Activated naive CD8-positive, alpha-beta T cell treated with anti-CD3 and anti-CD28 coated beads, Interleukin-2, amount 10 ng/mL, durations not matched to agents 7 days and 5 days (primary cell): ENCODE measurements at regions not wholly inside any gene's neighbourhood (a gene's known extent, or its start where the extent isn't known, plus 50 kb on each side); places are given as distances from the start of the nearest gene placed in this dataset.

ENCODE experiments used
- ATAC-seq: fragments of 150-1000 bp; cut with Tn5 transposase; one replicate; pipeline ENCODE4 v1.10.0; 2021; ENCODE audit warnings: low read depth, moderate library complexity
- POLR2A ChIA-PET: fragments of 350-600 bp; sonication (Branson Sonifier 250); formaldehyde crosslinking; loops from one replicate; lab custom pipeline; 2021; ENCODE audit warnings: antibody characterized with exemption; lab: Charles Lee
- DNase-seq: peaks from one replicate; pipeline ENCODE4 v3.0.0; 2021
- H3K27ac Mint-ChIP-seq: one replicate; pipeline ENCODE4 v1.8.0; 2022; ENCODE audit warnings: mild to moderate bottlenecking, mixed read lengths
- H3K27me3 Mint-ChIP-seq: one replicate; pipeline ENCODE4 v1.8.0; 2022; ENCODE audit warnings: mild to moderate bottlenecking, moderate library complexity, mixed read lengths
- H3K36me3 Mint-ChIP-seq: one replicate; pipeline ENCODE4 v1.8.0; 2021; ENCODE audit warnings: mild to moderate bottlenecking, mixed read lengths
- H3K4me1 Mint-ChIP-seq: one replicate; pipeline ENCODE4 v1.8.0; 2021; ENCODE audit warnings: mixed read lengths
- H3K4me3 Mint-ChIP-seq: one replicate; pipeline ENCODE4 v1.8.0; 2022; ENCODE audit warnings: mild to moderate bottlenecking, moderate library complexity, mixed read lengths
- H3K9me3 Mint-ChIP-seq: one replicate; pipeline ENCODE4 v1.8.0; 2021; ENCODE audit warnings: mixed read lengths

DNA sequence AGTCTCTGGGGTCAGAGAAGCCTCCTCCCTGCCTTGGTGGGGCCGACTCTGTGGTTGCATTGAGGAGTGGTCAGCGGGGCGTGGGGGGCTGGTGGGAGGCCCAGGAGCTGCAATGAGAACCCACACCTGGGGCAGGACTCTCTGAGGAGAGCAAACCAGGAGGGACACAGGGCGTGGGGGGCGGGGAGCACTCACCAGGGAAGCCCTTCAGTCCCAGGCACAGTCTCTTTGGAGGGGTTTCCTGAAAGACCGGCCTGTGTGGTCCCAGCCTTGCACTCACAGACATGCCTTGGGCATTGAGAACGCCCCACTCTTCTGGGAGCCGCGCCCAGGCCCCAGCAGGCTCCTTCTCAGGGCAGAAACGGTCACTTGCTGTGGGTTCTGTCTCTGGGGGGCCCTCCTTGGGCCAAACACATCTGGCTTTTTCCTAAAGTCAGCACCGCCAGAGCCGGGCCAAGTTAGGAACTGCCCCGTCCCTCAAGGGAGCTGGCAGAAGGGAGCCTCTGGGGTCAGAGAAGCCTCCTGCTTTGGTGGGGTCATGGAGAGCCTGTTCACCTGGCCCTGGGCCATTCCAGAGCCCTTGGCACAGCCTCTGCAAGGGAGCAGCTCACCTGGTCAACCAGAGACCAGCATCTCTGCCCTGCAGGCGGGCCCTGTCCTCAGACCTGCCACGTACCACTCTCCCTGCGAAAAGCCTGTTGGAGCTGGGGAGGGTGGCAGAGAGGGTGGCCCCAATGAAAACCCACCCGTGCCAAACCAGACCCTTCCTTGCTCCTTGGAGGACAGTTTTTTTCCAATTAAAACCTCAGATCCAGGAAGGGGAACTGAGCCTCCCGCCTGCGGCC lies 59.9 kb upstream of the TTC34 start:
- Mint-ChIP-seq H3K4me3 (no peak overlapping the region), H3K27ac (no peak overlapping the region), H3K27me3 (no peaks in the 10 kb centered on the region), H3K4me1 (no peaks in the 10 kb centered on the region), H3K9me3 (peaks cover 7% of the 10 kb centered on the region), H3K36me3 (no peaks in the 10 kb centered on the region)
- POLR2A ChIA-PET = no interaction called here
- ATAC-seq (no peak), DNase-seq (no peak)

GRCh38 chr1:2861988-2862813 lies 60.7 kb upstream of the TTC34 start:
- no peaks in the 10 kb centered on the region for H3K27me3 Mint-ChIP-seq
- peaks cover 7% of the 10 kb centered on the region for H3K9me3 Mint-ChIP-seq
- DNase-seq (no peak), ATAC-seq (no peak)
- H3K27ac Mint-ChIP-seq = no peak overlapping the region
- no peak overlapping the region for H3K4me3 Mint-ChIP-seq
- H3K36me3 Mint-ChIP-seq = no peaks in the 10 kb centered on the region
- no peaks in the 10 kb centered on the region for H3K4me1 Mint-ChIP-seq
- POLR2A ChIA-PET = no interaction called here

- Mint-ChIP-seq H3K9me3 (peaks cover 7% of the 10 kb centered on the region), H3K4me3 (no peak overlapping the region), H3K27ac (no peak overlapping the region), H3K36me3 (no peaks in the 10 kb centered on the region), H3K27me3 (no peaks in the 10 kb centered on the region), H3K4me1 (no peaks in the 10 kb centered on the region)
- POLR2A ChIA-PET = interaction anchor here (0.6 to 0.7 kb wide), 3 partner anchors 42 to 862 kb away, joined by 3 read pairs; no protein-coding TSS in a partner anchor
- DNase-seq (no peak), ATAC-seq (no peak)
Observed at GRCh38 chr1:2862814-2863647, 61.5 kb upstream of the TTC34 start.

- no peak overlapping the region for H3K4me3 Mint-ChIP-seq
- POLR2A ChIA-PET = interaction anchor here (0.6 to 0.7 kb wide), 3 partner anchors 41 to 862 kb away, joined by 3 read pairs; no protein-coding TSS in a partner anchor
- peaks cover 4% of the 10 kb centered on the region for H3K9me3 Mint-ChIP-seq
- H3K27ac Mint-ChIP-seq = no peak overlapping the region
- no peaks in the 10 kb centered on the region for H3K4me1 Mint-ChIP-seq
- no peaks in the 10 kb centered on the region for H3K36me3 Mint-ChIP-seq
- no peaks in the 10 kb centered on the region for H3K27me3 Mint-ChIP-seq
- ATAC-seq (peak; percentile 20), DNase-seq (no peak)
Observed at GRCh38 chr1:2863648-2863963, 62.1 kb upstream of the TTC34 start.

DNA sequence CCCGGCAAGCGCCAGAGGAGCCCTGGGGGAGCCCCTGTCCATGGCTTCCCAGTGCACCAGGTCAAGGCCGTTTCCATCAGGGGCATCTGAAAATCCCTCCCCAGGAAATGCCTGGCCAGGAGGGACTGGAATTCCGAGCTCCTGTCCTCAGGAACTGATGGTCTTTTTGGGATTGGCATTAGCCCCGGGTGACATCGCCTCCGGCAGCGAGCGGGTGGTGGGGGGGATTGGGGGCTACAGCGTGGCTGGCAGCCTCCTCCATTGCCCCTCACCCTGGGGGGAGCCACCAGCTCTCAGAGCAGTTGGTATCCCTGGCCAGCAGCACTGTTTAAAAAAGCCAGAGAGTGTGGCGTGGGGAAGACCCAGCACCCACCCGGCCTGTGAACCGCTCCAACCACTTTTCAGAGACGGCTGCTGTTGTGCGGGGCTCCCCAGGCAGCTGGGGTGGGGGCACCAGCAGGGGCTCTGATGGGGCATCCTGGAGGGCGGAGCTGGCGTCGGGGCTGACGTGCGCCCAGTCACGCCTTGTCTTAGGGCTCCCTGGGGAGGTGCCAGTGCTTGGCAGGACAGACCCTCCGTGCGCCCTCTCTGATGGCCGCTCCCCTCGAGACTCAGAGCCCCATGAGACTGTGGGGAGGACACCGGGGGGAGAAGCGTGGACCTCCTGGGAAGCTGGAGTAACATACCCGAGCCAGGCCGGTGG lies 62.9 kb upstream of the TTC34 start:
- H3K9me3 Mint-ChIP-seq = no peaks in the 10 kb centered on the region
- POLR2A ChIA-PET = interaction anchor here (0.6 to 0.7 kb wide), 2 partner anchors 316 to 863 kb away, joined by 3 read pairs; no protein-coding TSS in a partner anchor
- no peaks in the 10 kb centered on the region for H3K27me3 Mint-ChIP-seq
- no peaks in the 10 kb centered on the region for H3K36me3 Mint-ChIP-seq
- H3K27ac Mint-ChIP-seq = no peak overlapping the region
- DNase-seq (no peak), ATAC-seq (no peak)
- no peak overlapping the region for H3K4me3 Mint-ChIP-seq
- no peaks in the 10 kb centered on the region for H3K4me1 Mint-ChIP-seq

- H3K27me3 Mint-ChIP-seq = no peaks in the 10 kb centered on the region
- DNase-seq (no peak), ATAC-seq (no peak)
- H3K27ac Mint-ChIP-seq = peak overlapping the region; percentile 75
- H3K36me3 Mint-ChIP-seq = no peaks in the 10 kb centered on the region
- H3K4me3 Mint-ChIP-seq = no peak overlapping the region
- no peaks in the 10 kb centered on the region for H3K4me1 Mint-ChIP-seq
- H3K9me3 Mint-ChIP-seq = no peaks in the 10 kb centered on the region
- POLR2A ChIA-PET = no interaction called here
Observed at GRCh38 chr1:2865000-2865399, 63.5 kb upstream of the TTC34 start.

DNA sequence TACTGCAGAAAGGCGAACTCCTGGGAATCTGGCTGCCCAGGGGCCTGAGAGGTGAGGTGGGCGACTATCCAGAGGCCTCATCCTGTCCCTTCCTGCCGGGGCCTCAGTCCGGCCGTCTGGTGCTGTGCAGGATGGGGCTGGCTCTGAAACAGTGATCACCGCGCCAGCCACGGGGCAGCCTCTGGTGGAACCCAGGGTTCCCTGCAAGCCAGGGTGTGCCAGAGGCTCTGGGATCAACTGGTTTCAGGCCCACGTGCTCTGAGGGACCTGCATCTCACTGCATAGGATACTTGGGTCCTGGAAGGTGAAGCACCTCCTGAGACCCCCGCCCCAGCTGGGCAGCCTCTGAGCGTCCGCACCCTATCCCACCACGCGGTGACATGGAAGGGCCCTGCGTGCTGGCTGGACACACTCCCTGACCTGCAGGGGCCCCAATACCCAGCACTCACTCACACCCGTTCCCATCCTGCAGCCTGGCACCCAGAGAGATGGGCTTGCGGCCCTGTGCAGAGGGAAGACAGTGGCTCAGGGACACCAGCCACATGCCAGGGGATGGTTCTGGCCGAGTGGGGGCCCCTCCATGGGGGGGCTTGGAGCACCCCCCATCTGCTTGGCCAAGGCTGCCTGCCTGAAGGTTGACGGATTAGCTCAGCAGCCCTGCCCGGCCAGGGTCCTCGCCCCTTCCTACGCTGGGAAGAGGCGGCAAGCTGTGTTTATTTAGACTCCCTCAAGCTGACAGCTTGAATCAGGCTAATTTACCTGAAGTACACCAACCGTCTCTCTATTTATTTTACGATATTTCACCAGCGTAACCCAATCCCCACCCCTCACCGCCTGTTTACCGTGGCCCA lies 64.3 kb upstream of the TTC34 start:
- H3K27me3 Mint-ChIP-seq = no peaks in the 10 kb centered on the region
- POLR2A ChIA-PET = no interaction called here
- no peak for ATAC-seq

DNA sequence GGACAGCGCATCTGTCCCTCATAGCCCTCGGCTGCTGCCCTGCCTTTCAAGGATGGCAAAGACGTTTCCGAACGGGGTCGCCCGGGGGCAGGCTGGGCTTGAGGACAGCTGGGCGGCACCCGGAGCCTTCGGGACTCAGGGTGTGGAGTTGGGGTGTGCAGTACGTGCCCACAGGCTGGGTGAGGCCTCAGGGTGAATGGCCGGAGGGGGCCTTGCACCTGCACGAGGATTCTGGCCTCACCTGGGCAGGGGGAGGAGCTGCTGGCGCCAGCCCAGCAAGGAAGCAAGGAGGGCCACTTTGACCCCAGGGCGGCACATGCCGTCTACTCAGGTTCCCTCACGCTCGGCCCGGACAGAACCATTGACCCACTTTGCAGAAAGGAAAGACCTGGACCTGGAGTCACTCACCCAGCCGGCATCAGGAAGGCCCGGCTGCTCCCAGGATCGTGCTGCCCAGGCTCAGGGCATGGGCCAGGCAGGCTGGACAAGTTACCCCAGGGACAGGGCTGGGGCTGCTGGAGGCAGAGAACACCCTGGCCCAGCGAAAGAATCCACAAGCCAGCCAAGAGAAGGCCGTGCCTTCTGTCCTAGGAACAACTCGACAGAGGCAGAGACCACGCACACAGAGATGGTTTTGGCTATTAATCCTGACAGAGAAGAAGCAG lies 65.1 kb upstream of the TTC34 start:
- Mint-ChIP-seq H3K27ac (no peak overlapping the region), H3K9me3 (peaks cover 3% of the 10 kb centered on the region), H3K27me3 (no peaks in the 10 kb centered on the region), H3K4me3 (no peak overlapping the region), H3K36me3 (no peaks in the 10 kb centered on the region), H3K4me1 (no peaks in the 10 kb centered on the region)
- ATAC-seq (no peak), DNase-seq (no peak)
- POLR2A ChIA-PET = no interaction called here

More for the DNA sequence above, 64.3 kb upstream of the TTC34 start:
- no peak overlapping the region for H3K27ac Mint-ChIP-seq
- DNase-seq = no peak
- H3K9me3 Mint-ChIP-seq = no peaks in the 10 kb centered on the region
- H3K4me1 Mint-ChIP-seq = no peaks in the 10 kb centered on the region
- no peak overlapping the region for H3K4me3 Mint-ChIP-seq
- no peaks in the 10 kb centered on the region for H3K36me3 Mint-ChIP-seq

- no peak overlapping the region for H3K4me3 Mint-ChIP-seq
- H3K4me1 Mint-ChIP-seq = no peaks in the 10 kb centered on the region
- no peaks in the 10 kb centered on the region for H3K27me3 Mint-ChIP-seq
- POLR2A ChIA-PET = no interaction called here
- no peaks in the 10 kb centered on the region for H3K36me3 Mint-ChIP-seq
- ATAC-seq (no peak), DNase-seq (no peak)
- no peak overlapping the region for H3K27ac Mint-ChIP-seq
- H3K9me3 Mint-ChIP-seq = peaks cover 3% of the 10 kb centered on the region
Observed at GRCh38 chr1:2867087-2867425, 65.6 kb upstream of the TTC34 start.

DNA sequence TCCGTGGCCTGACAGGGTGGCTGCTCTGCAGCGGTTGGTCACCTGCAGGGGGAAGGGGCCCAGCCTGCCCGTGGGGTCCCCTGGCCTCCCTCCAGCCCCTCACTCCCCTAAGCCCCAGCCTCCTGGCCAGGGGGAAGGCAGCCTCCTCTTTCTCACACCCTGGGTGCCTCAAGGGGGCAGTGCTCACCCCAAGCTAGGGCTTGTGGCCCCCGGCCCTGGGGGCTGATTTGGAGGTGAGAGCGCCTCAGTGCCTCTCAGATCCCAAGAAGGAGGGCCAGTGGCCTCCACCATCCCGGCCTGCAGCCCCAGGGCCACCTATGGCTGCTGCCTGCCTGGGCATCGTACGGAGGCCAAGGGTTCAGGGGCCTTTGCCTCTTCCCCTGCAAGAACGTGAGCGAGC lies 66.4 kb upstream of the TTC34 start:
- ATAC-seq = no peak
- H3K27ac Mint-ChIP-seq = no peak overlapping the region
- POLR2A ChIA-PET = no interaction called here

DNA sequence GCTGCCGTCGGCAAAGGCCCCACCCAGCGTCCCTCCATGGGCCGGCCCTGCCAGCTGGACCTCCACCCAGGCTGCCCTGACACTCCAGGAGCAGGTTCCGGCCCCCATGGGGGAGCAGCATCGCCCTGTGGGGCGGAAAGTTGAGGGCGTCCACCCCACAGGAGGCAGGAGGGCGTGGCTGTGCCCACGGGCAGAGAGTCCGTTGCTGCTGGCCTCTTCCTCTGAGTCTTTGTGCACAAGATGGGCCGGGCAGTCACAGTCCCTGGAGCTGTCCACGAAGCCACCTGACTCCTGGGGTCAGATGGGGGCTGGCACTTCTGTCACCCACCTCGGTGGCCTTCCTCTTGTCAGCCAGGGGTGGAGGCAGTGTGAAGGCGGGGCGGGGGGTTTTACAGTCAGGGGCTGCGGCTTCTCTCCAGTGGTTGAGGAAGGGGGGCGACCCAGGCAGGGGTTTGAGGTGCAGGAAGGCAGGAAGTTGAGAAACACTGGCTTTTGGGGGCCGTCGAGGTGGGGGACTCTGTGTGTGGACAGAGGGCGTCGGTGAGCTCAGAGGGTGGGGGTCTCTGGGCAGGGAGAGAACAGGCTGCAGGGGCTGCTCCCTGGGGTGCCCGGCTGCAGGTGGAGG lies 67.2 kb upstream of the TTC34 start:
- DNase-seq (no peak), ATAC-seq (no peak)
- no peak overlapping the region for H3K4me3 Mint-ChIP-seq
- no peaks in the 10 kb centered on the region for H3K27me3 Mint-ChIP-seq
- no peak overlapping the region for H3K27ac Mint-ChIP-seq
- H3K36me3 Mint-ChIP-seq = no peaks in the 10 kb centered on the region
- peaks cover 5% of the 10 kb centered on the region for H3K9me3 Mint-ChIP-seq
- no peaks in the 10 kb centered on the region for H3K4me1 Mint-ChIP-seq
- POLR2A ChIA-PET = no interaction called here

More for the DNA sequence above, 66.4 kb upstream of the TTC34 start:
- H3K4me1 Mint-ChIP-seq = no peaks in the 10 kb centered on the region
- H3K4me3 Mint-ChIP-seq = no peak overlapping the region
- H3K36me3 Mint-ChIP-seq = no peaks in the 10 kb centered on the region
- H3K9me3 Mint-ChIP-seq = peaks cover 3% of the 10 kb centered on the region
- DNase-seq = no peak
- no peaks in the 10 kb centered on the region for H3K27me3 Mint-ChIP-seq
